ENCODE measurements at regions not wholly inside any gene's neighbourhood (a gene's known extent, or its start where the extent isn't known, plus 50 kb on each side); places are given as distances from the start of the nearest gene placed in this dataset.

DNA sequence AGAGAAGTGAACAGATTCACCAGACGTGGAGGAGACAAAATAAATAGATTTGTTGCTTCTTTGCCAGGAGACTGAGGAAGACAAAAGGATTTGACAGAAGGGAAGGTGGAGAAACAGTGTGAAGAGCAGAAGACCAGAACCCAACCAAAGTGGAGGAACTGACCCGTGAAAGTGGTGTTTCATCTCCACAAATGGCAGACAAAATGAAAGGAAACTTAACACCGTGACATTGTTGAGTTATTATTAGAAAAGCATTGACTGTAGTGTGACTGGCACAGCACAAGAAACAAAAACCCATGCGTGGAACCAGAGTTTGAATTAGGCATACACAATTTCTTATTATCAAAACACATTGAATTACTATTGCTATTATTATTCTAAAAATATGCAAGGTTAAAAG, 518.1 kb downstream of the TMEM121 start:
- TF ChIP-seq, protein P1, sequence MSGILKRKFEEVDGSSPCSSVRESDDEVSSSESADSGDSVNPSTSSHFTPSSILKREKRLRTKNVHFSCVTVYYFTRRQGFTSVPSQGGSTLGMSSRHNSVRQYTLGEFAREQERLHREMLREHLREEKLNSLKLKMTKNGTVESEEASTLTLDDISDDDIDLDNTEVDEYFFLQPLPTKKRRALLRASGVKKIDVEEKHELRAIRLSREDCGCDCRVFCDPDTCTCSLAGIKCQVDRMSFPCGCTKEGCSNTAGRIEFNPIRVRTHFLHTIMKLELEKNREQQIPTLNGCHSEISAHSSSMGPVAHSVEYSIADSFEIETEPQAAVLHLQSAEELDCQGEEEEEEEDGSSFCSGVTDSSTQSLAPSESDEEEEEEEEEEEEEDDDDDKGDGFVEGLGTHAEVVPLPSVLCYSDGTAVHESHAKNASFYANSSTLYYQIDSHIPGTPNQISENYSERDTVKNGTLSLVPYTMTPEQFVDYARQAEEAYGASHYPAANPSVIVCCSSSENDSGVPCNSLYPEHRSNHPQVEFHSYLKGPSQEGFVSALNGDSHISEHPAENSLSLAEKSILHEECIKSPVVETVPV (CRISPR knock-in tag; IDR thresholded peaks at IDR 0.05) = no peak
- no peak for TF ChIP-seq ESRRG (CRISPR knock-in tag; IDR thresholded peaks at IDR 0.05)
